ENCODE measurements at regions not wholly inside any gene's neighbourhood (a gene's known extent, or its start where the extent isn't known, plus 50 kb on each side); places are given as distances from the start of the nearest gene placed in this dataset.
"Not testable (repeated sequence)": the region's sequence is repeated elsewhere in the genome, so short reads cannot be mapped to it uniquely, and the experiment has no call there.

DNA sequence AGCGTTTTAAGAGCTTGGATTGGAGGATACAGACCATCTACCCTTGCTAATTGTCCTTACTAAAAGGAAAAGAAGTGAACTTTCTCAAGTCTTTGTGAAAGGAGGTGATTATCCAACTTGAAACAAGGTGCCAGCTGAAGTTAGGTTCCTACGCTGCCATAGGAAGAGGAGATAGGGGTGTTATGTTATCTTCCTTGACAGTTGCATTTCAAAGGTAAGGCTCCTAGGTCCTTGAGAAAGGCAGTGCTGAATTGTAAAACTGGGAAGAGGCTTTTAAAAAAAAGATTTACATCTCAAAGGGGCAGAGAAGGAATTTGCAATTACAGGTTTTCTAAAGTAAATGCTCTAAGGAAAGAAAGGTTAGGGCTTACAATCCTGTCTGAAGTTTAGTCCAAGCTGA, 810.2 kb upstream of the LRATD1 start:
- no peaks in the 10 kb centered on the region for H3K79me2 ChIP-seq (ENCODE audit: low read depth)
- H3F3A ChIP-seq (ENCODE audit: low read depth) = no peaks in the 10 kb centered on the region
- no peak overlapping the region for H3K4me3 ChIP-seq
- H4K20me1 ChIP-seq (ENCODE audit: low read depth) = no peaks in the 10 kb centered on the region
- no peak overlapping the region for H2AFZ ChIP-seq (replicated peaks)
- no peaks in the 10 kb centered on the region for H3K4me1 ChIP-seq
- H3K9ac ChIP-seq = no peak overlapping the region
- H3K4me3 Mint-ChIP-seq = no peak overlapping the region
- H3K9me3 Mint-ChIP-seq = no peaks in the 10 kb centered on the region
- no peak overlapping the region for H3K4me2 ChIP-seq
- H3K27ac ChIP-seq = no peak overlapping the region
- no peak for DNase-seq (ENCODE audit: low spot score)
- H3K36me3 ChIP-seq = no peaks in the 10 kb centered on the region
- no peaks in the 10 kb centered on the region for H3K36me3 Mint-ChIP-seq
- no peaks in the 10 kb centered on the region for H3K4me1 Mint-ChIP-seq
- H3K9me3 ChIP-seq (ENCODE audit: low read depth) = no peaks in the 10 kb centered on the region
- H3K27me3 ChIP-seq = peaks cover 49% of the 10 kb centered on the region
- no peaks in the 10 kb centered on the region for H3K27me3 Mint-ChIP-seq (ENCODE audit: insufficient read depth, low read depth)
- H3K27ac Mint-ChIP-seq = no peak overlapping the region
- TF ChIP-seq, protein P1, sequence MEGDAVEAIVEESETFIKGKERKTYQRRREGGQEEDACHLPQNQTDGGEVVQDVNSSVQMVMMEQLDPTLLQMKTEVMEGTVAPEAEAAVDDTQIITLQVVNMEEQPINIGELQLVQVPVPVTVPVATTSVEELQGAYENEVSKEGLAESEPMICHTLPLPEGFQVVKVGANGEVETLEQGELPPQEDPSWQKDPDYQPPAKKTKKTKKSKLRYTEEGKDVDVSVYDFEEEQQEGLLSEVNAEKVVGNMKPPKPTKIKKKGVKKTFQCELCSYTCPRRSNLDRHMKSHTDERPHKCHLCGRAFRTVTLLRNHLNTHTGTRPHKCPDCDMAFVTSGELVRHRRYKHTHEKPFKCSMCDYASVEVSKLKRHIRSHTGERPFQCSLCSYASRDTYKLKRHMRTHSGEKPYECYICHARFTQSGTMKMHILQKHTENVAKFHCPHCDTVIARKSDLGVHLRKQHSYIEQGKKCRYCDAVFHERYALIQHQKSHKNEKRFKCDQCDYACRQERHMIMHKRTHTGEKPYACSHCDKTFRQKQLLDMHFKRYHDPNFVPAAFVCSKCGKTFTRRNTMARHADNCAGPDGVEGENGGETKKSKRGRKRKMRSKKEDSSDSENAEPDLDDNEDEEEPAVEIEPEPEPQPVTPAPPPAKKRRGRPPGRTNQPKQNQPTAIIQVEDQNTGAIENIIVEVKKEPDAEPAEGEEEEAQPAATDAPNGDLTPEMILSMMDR (IDR thresholded peaks at IDR 0.05) = no peak
- no peak for TF ChIP-seq EZH2 (IDR thresholded peaks at IDR 0.05)
- TF ChIP-seq EZH2phosphoT487 (IDR thresholded peaks at IDR 0.05) = no peak

DNA sequence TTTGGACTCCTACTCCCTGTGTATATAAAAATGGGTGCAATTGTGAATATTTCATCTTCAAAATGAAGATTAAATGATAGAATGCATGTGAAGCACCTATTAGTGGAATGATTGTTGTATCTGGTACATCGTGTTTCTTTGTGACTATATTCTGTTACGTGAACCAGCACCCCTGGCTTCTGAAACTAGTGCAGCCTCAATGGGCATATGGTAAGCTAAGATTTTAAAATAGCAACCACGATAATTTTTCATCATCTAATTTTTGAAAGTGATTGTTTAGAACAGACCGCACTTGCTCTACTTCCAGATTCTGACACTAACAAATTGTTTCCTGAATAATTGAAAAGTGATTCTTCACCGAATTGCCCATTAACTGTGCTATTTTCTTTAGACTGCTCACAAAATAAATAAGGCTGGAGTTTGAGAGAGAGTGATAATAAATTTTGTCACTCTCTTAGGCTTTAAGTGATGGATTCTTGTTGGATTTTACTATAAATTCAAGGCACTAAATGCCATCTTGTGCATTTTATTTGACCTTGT, 806.1 kb upstream of the LRATD1 start:
- DNase-seq (ENCODE audit: low spot score) = no peak

DNA sequence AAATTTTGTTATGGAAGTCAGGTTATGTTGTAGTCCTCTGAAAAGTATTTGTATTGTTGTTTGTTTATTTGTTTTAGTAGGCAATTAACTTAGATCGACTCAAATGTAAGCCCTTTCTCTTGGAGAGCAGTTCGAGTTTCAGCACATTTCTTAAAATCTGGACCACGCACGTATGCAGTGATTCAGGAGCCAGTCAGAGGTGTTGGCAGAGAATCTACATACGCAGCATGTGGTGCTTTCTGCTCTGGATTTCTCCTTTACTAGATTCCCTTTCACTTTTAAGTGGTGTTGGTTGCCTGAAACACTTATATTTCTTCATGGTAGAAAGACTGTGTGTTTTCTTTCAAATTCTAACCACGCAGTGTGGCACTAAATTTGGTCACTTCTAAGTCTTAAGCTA, 773.9 kb upstream of the LRATD1 start:
- TF ChIP-seq EZH2 (IDR thresholded peaks at IDR 0.05) = no peak
- TF ChIP-seq, protein P1 (IDR thresholded peaks at IDR 0.05) = no peak
- no peak for TF ChIP-seq EZH2phosphoT487 (IDR thresholded peaks at IDR 0.05)
- no peak overlapping the region for H3K4me3 ChIP-seq
- no peak overlapping the region for H3K27ac ChIP-seq
- H3K4me2 ChIP-seq = no peak overlapping the region
- DNase-seq (ENCODE audit: low spot score) = no peak
- Mint-ChIP-seq H3K4me3 (no peak overlapping the region), H3K9me3 (no peaks in the 10 kb centered on the region), H3K36me3 (no peaks in the 10 kb centered on the region), H3K27ac (no peak overlapping the region), H3K27me3 (ENCODE audit: insufficient read depth, low read depth) (peaks cover 2% of the 10 kb centered on the region), H3K4me1 (no peaks in the 10 kb centered on the region)
- no peak overlapping the region for H2AFZ ChIP-seq (replicated peaks)
- no peak overlapping the region for H3K9ac ChIP-seq
- H3K79me2 ChIP-seq (ENCODE audit: low read depth) = no peaks in the 10 kb centered on the region
- no peaks in the 10 kb centered on the region for H3K27me3 ChIP-seq
- no peaks in the 10 kb centered on the region for H4K20me1 ChIP-seq (ENCODE audit: low read depth)
- peaks cover 12% of the 10 kb centered on the region for H3K9me3 ChIP-seq (ENCODE audit: low read depth)
- no peaks in the 10 kb centered on the region for H3K4me1 ChIP-seq
- H3K36me3 ChIP-seq = no peaks in the 10 kb centered on the region
- H3F3A ChIP-seq (ENCODE audit: low read depth) = no peaks in the 10 kb centered on the region

More for the DNA sequence above, 806.1 kb upstream of the LRATD1 start:
- no peaks in the 10 kb centered on the region for H3K36me3 ChIP-seq
- peaks cover 5% of the 10 kb centered on the region for H3K9me3 ChIP-seq (ENCODE audit: low read depth)
- peaks cover 35% of the 10 kb centered on the region for H3K27me3 ChIP-seq
- no peak overlapping the region for H2AFZ ChIP-seq (replicated peaks)
- TF ChIP-seq, protein P1 (IDR thresholded peaks at IDR 0.05) = no peak
- no peak for TF ChIP-seq EZH2 (IDR thresholded peaks at IDR 0.05)
- TF ChIP-seq EZH2phosphoT487 (IDR thresholded peaks at IDR 0.05) = no peak
- H3K36me3 Mint-ChIP-seq = no peaks in the 10 kb centered on the region
- no peak overlapping the region for H3K4me2 ChIP-seq
- no peaks in the 10 kb centered on the region for H3F3A ChIP-seq (ENCODE audit: low read depth)
- no peak overlapping the region for H3K9ac ChIP-seq
- no peaks in the 10 kb centered on the region for H3K79me2 ChIP-seq (ENCODE audit: low read depth)
- H4K20me1 ChIP-seq (ENCODE audit: low read depth) = no peaks in the 10 kb centered on the region
- no peaks in the 10 kb centered on the region for H3K27me3 Mint-ChIP-seq (ENCODE audit: insufficient read depth, low read depth)
- no peaks in the 10 kb centered on the region for H3K4me1 ChIP-seq
- H3K27ac Mint-ChIP-seq = no peak overlapping the region
- no peak overlapping the region for H3K4me3 ChIP-seq
- no peaks in the 10 kb centered on the region for H3K9me3 Mint-ChIP-seq
- H3K4me3 Mint-ChIP-seq = no peak overlapping the region
- H3K27ac ChIP-seq = no peak overlapping the region
- H3K4me1 Mint-ChIP-seq = no peaks in the 10 kb centered on the region

DNA sequence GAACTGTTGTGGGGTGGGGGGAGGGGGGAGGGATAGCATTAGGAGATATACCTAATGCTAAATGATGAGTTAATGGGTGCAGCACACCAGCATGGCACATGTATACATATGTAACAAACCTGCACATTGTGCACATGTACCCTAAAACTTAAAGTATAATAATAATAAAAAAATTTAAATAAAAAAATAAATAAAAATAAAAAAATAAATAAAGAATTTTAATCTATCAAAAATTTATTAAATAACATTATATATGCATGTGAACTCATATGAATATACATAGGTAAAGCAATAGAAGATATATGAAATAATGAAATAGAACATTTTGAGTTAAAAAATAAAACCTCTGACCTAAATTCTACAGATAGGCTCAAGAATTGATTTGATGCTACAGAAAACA, 764.2 kb upstream of the LRATD1 start:
- not testable (repeated sequence) for H3K4me1 Mint-ChIP-seq; H3K27me3 ChIP-seq; H3K4me1 ChIP-seq; H2AFZ ChIP-seq (replicated peaks); H3K9me3 Mint-ChIP-seq; H3K9me3 ChIP-seq (ENCODE audit: low read depth); H3K4me2 ChIP-seq; H3F3A ChIP-seq (ENCODE audit: low read depth); H3K36me3 ChIP-seq; H3K27ac Mint-ChIP-seq; H3K79me2 ChIP-seq (ENCODE audit: low read depth); H3K36me3 Mint-ChIP-seq; H4K20me1 ChIP-seq (ENCODE audit: low read depth); H3K27ac ChIP-seq; H3K27me3 Mint-ChIP-seq (ENCODE audit: insufficient read depth, low read depth); H3K4me3 Mint-ChIP-seq; H3K4me3 ChIP-seq; DNase-seq (ENCODE audit: low spot score); H3K9ac ChIP-seq
